HL-60 (cell line): ENCODE measurements at regions not wholly inside any gene's neighbourhood (a gene's known extent, or its start where the extent isn't known, plus 50 kb on each side); places are given as distances from the start of the nearest gene placed in this dataset.

Source experiments
- DNase-seq, 2 experiments: peaks; one replicate each; pipeline ENCODE4 v3.0.0-alpha.2; 2010 to 2020; ENCODE audit warnings: low read depth in 1 of 2, low spot score in 1 of 2
- H3K27ac ChIP-seq: fragments of 250-450 bp; sonication (Bioruptor Pico); replicated peaks from 2 replicates; pipeline ENCODE4 v1.5.1; 2020; ENCODE audit warnings: mild to moderate bottlenecking, moderate library complexity
- H3K27me3 ChIP-seq: fragments of 250-450 bp; sonication (Bioruptor Pico); 2 replicates; pipeline ENCODE4 v1.5.1; 2021; ENCODE audit warnings: mild to moderate bottlenecking, moderate library complexity; ENCODE audit not compliant: insufficient read depth, poor library complexity, severe bottlenecking
- H3K4me3 ChIP-seq: replicated peaks from 2 replicates; pipeline ENCODE4 v1.5.1; 2011; ENCODE audit warnings: mild to moderate bottlenecking, control low read depth, low read length; ENCODE audit not compliant: insufficient read depth
- GABPA ChIP-seq: IDR thresholded peaks from 2 replicates; pipeline ENCODE4 v1.6.1; 2012; ENCODE audit warnings: low read depth
- POLR2AphosphoS5 ChIP-seq: IDR thresholded peaks from 2 replicates; pipeline ENCODE4 v1.6.1; 2012; ENCODE audit warnings: low read depth
- SPI1 ChIP-seq: IDR thresholded peaks from 2 replicates; pipeline ENCODE4 v1.6.1; 2012; ENCODE audit warnings: low read depth, mild to moderate bottlenecking, borderline replicate concordance
- TF ChIP-seq, protein P1 (sequence below): IDR thresholded peaks from 2 replicates; pipeline ENCODE4 v1.6.1; 2012; ENCODE audit warnings: low read depth; ENCODE audit not compliant: insufficient replicate concordance
- TF ChIP-seq, protein P2 (sequence below): IDR thresholded peaks from one replicate; pipeline ENCODE4 v1.5.1; 2011; ENCODE audit warnings: low read length, control low read depth, inconsistent platforms; ENCODE audit not compliant: insufficient read depth

DNA sequence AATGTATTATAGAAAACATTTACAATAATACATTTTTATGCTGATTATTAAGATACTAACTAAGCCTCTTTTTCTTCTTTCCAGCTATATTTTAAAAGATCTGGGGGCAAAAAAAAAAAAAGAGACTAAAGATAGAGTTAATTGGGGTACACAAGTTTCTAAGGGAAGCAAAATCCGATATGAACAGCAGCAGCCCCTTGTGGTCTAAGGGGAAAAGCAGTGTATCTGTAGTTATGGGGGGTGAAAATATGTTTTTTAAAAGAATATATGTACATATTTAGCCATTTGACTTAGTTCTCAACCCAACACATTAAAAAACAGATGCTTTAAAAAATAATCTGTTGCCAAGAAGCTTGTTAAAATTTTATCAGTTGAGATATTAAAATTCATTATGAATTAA, 134.3 kb upstream of the POU5F2 start:
- Histone ChIP-seq H3K4me3 (no peak overlapping the region), H3K27ac (no peak overlapping the region), H3K27me3 (no peaks in the 10 kb centered on the region)
- no peak for DNase-seq
- TF ChIP-seq GABPA (no peak), SPI1 (no peak), POLR2AphosphoS5 (no peak)
- TF ChIP-seq, protein P1, sequence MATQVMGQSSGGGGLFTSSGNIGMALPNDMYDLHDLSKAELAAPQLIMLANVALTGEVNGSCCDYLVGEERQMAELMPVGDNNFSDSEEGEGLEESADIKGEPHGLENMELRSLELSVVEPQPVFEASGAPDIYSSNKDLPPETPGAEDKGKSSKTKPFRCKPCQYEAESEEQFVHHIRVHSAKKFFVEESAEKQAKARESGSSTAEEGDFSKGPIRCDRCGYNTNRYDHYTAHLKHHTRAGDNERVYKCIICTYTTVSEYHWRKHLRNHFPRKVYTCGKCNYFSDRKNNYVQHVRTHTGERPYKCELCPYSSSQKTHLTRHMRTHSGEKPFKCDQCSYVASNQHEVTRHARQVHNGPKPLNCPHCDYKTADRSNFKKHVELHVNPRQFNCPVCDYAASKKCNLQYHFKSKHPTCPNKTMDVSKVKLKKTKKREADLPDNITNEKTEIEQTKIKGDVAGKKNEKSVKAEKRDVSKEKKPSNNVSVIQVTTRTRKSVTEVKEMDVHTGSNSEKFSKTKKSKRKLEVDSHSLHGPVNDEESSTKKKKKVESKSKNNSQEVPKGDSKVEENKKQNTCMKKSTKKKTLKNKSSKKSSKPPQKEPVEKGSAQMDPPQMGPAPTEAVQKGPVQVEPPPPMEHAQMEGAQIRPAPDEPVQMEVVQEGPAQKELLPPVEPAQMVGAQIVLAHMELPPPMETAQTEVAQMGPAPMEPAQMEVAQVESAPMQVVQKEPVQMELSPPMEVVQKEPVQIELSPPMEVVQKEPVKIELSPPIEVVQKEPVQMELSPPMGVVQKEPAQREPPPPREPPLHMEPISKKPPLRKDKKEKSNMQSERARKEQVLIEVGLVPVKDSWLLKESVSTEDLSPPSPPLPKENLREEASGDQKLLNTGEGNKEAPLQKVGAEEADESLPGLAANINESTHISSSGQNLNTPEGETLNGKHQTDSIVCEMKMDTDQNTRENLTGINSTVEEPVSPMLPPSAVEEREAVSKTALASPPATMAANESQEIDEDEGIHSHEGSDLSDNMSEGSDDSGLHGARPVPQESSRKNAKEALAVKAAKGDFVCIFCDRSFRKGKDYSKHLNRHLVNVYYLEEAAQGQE = no peak
- TF ChIP-seq, protein P2, sequence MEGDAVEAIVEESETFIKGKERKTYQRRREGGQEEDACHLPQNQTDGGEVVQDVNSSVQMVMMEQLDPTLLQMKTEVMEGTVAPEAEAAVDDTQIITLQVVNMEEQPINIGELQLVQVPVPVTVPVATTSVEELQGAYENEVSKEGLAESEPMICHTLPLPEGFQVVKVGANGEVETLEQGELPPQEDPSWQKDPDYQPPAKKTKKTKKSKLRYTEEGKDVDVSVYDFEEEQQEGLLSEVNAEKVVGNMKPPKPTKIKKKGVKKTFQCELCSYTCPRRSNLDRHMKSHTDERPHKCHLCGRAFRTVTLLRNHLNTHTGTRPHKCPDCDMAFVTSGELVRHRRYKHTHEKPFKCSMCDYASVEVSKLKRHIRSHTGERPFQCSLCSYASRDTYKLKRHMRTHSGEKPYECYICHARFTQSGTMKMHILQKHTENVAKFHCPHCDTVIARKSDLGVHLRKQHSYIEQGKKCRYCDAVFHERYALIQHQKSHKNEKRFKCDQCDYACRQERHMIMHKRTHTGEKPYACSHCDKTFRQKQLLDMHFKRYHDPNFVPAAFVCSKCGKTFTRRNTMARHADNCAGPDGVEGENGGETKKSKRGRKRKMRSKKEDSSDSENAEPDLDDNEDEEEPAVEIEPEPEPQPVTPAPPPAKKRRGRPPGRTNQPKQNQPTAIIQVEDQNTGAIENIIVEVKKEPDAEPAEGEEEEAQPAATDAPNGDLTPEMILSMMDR = no peak

GRCh38 chr5:93874491-93874890, 133.1 kb upstream of the POU5F2 start:
- no peaks in the 10 kb centered on the region for H3K27me3 ChIP-seq
- no peak overlapping the region for H3K4me3 ChIP-seq
- H3K27ac ChIP-seq = no peak overlapping the region
- no peak for DNase-seq
- no peak for TF ChIP-seq GABPA
- TF ChIP-seq, protein P1 = no peak
- TF ChIP-seq, protein P2 = no peak
- no peak for TF ChIP-seq SPI1
- TF ChIP-seq POLR2AphosphoS5 = no peak

DNA sequence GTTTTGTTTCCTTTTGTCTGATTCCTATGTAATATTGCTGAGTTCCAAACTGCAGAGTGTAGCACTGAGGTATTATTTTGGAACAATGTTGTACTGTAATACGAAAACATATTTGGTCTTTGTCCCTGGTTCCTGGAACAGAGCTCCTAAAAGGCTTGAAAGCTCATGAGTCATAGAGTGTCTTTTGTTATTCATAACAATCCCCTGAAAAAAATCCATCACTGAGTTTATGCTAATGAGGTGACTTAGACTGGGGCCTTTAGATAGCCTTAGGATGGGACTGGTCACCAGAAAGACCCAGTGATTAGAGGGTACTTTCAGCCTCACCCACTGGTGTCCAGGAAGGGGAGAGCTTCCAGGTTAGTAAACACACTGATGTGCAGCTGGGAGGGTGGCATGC, 132.7 kb upstream of the POU5F2 start:
- Histone ChIP-seq H3K4me3 (no peak overlapping the region), H3K27me3 (no peaks in the 10 kb centered on the region), H3K27ac (no peak overlapping the region)
- DNase-seq = no peak
- TF ChIP-seq GABPA = no peak
- no peak for TF ChIP-seq POLR2AphosphoS5
- TF ChIP-seq, protein P1 = no peak
- no peak for TF ChIP-seq SPI1
- TF ChIP-seq, protein P2 = no peak
